ENCODE measurements at regions not wholly inside any gene's neighbourhood (a gene's known extent, or its start where the extent isn't known, plus 50 kb on each side); places are given as distances from the start of the nearest gene placed in this dataset.
"Not testable (repeated sequence)": the region's sequence is repeated elsewhere in the genome, so short reads cannot be mapped to it uniquely, and the experiment has no call there.

- H3K27ac Mint-ChIP-seq, result no peak overlapping the region
- H3K9me3 Mint-ChIP-seq, result no peaks in the 10 kb centered on the region
- H3K27me3 Mint-ChIP-seq, result no peaks in the 10 kb centered on the region
These were observed 75.7 kb upstream of the PRR23C start for GRCh38 chr3:139120086-139121056.

DNA sequence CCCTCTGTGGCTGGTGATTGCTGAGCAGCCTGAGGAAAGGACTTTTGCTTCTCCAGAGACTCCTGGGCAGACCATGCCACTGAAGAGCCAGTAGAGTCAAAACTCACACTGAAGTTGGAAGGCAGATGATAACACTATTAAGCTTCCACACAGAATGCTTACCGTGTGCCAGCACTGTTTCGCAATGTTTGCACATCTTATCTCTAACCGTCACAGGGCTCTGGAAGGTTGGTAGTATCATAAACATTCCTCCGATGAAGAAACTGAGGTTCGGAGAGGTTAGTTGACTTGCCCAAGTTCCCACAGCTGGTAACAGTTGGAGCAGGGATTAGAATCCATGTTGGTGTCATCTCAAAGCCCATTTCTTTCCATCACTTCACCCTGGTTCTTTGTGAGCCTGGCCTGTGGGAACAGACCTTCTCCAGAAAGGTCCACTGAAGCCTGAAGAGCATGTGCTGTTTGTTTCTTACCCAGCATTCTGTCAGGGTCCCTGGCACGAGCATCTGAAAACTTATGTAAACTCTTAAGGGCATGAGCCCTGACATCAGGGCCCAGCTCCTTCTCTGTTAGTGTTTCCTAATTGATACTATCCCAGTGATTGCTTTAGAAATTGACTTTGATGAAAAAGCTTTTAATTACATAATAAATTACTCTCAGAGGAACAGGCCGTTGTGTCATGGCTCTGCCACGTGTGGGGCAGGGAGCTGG is 77.0 kb upstream of the PRR23C start:
- Mint-ChIP-seq H3K9me3 (no peaks in the 10 kb centered on the region), H3K27me3 (no peaks in the 10 kb centered on the region), H3K4me1 (ENCODE audit: low read depth) (peaks cover 35% of the 10 kb centered on the region), H3K36me3 (ENCODE audit: low read depth) (no peaks in the 10 kb centered on the region), H3K4me3 (no peak overlapping the region), H3K27ac (no peak overlapping the region)
- intact Hi-C loops (cut with micrococcal nuclease), result no loop called here

More at GRCh38 chr3:139120086-139121056, 75.7 kb upstream of the PRR23C start:
- peaks cover 35% of the 10 kb centered on the region for H3K4me1 Mint-ChIP-seq (ENCODE audit: low read depth)
- intact Hi-C loops (cut with micrococcal nuclease), result no loop called here
- no peak overlapping the region for H3K4me3 Mint-ChIP-seq
- no peaks in the 10 kb centered on the region for H3K36me3 Mint-ChIP-seq (ENCODE audit: low read depth)

DNA sequence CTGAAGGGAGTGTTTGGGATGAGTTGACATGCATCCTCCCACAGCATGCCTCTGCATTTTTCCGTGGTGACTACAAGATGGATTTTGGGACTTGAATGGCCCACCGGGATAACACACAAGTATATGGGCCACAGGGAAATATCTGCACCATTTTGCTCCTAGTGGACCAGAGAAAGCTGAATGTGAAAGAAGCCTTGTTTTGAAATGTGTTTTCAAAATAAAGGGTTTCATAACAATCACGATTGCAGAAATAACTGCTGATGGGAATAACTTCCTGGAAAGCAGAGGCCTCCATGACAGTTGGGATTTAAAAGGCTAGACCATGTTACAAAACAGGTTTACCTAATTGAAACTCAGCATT is 77.5 kb upstream of the PRR23C start:
- H3K9me3 Mint-ChIP-seq, result no peaks in the 10 kb centered on the region
- H3K4me3 Mint-ChIP-seq, result no peak overlapping the region
- no peaks in the 10 kb centered on the region for H3K27me3 Mint-ChIP-seq
- H3K27ac Mint-ChIP-seq, result no peak overlapping the region
- no peaks in the 10 kb centered on the region for H3K36me3 Mint-ChIP-seq (ENCODE audit: low read depth)
- intact Hi-C loops (cut with micrococcal nuclease), result no loop called here
- peaks cover 35% of the 10 kb centered on the region for H3K4me1 Mint-ChIP-seq (ENCODE audit: low read depth)

DNA sequence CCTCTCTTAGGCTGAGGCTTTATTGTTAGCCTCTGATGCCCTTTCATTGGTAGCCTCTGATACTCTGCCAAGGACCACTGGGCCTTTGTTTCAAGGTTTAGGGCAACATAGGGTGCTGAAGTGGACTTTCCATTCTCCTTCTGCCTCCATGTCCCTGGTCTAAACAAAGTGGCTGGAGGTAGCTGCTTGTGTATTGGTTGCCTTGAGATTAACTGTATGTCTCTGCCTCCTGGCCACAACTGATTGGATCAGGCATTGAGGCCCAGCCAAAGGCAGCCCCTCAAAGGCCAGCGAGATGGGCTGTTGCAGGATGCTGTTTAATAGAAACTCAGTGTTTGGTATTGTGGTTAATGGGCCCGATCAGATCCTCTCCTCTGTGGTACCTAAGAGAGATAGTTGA is 77.9 kb upstream of the PRR23C start:
- Mint-ChIP-seq H3K4me3 (no peak overlapping the region), H3K4me1 (ENCODE audit: low read depth) (peaks cover 35% of the 10 kb centered on the region), H3K27ac (no peak overlapping the region), H3K9me3 (no peaks in the 10 kb centered on the region), H3K27me3 (no peaks in the 10 kb centered on the region), H3K36me3 (ENCODE audit: low read depth) (no peaks in the 10 kb centered on the region)
- intact Hi-C loops (cut with micrococcal nuclease), result no loop called here

DNA sequence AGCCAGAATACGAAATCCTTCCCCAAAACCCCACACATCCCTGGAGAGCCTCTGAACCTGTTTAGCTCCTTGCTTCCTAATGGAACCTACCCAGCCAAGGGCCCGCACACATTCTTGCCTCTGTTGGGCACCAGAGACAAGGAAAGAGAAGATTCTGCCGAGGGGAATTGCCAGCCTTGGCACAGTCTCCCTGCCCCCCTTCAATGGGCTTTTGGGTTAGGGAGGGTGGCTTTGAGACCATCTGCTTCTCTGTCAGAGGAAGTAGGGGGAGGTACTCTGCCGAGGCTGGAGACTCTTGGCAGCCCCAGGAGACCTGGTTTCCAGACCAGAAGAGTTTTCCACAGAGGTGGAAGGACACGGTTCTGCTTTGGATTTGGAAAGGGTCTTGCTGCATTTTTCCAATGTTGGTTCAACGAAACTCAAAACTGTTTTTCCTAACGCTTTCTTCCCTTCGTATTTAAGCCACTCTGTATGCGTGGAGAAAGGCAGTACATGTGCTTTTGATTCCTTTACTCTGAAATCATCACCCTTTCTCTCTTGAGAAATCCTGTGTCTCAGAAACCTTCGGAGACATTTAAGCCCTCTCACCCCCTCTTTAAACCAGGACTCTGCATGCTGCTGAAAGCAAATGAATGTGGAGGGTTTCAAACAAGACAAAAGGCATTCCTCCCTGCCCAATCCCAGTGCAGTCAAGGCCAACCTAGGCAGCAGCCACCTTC is 78.8 kb upstream of the PRR23C start:
- H3K27ac Mint-ChIP-seq, result no peak overlapping the region
- intact Hi-C loops (cut with micrococcal nuclease), result no loop called here
- no peaks in the 10 kb centered on the region for H3K36me3 Mint-ChIP-seq (ENCODE audit: low read depth)
- H3K9me3 Mint-ChIP-seq, result no peaks in the 10 kb centered on the region
- peaks cover 35% of the 10 kb centered on the region for H3K4me1 Mint-ChIP-seq (ENCODE audit: low read depth)
- H3K4me3 Mint-ChIP-seq, result no peak overlapping the region
- no peaks in the 10 kb centered on the region for H3K27me3 Mint-ChIP-seq

- Mint-ChIP-seq H3K4me3 (no peak overlapping the region), H3K27ac (no peak overlapping the region), H3K36me3 (ENCODE audit: low read depth) (no peaks in the 10 kb centered on the region), H3K9me3 (no peaks in the 10 kb centered on the region), H3K4me1 (ENCODE audit: low read depth) (peaks cover 35% of the 10 kb centered on the region), H3K27me3 (no peaks in the 10 kb centered on the region)
- intact Hi-C loops (cut with micrococcal nuclease), result no loop called here
These were observed 79.5 kb upstream of the PRR23C start for GRCh38 chr3:139124197-139124596.

- H3K27ac Mint-ChIP-seq, result no peak overlapping the region
- H3K27me3 Mint-ChIP-seq, result no peaks in the 10 kb centered on the region
- no peaks in the 10 kb centered on the region for H3K9me3 Mint-ChIP-seq
- H3K4me1 Mint-ChIP-seq (ENCODE audit: low read depth), result peaks cover 8% of the 10 kb centered on the region
- H3K4me3 Mint-ChIP-seq, result no peak overlapping the region
- intact Hi-C loops (cut with micrococcal nuclease), result no loop called here
- no peaks in the 10 kb centered on the region for H3K36me3 Mint-ChIP-seq (ENCODE audit: low read depth)
These were observed 82.4 kb upstream of the PRR23C start for GRCh38 chr3:139127101-139127500.

GRCh38 chr3:139127629-139128028 is 82.9 kb upstream of the PRR23C start:
- H3K27ac Mint-ChIP-seq; H3K9me3 Mint-ChIP-seq; intact Hi-C loops (cut with micrococcal nuclease); H3K27me3 Mint-ChIP-seq; H3K4me3 Mint-ChIP-seq; H3K4me1 Mint-ChIP-seq (ENCODE audit: low read depth); H3K36me3 Mint-ChIP-seq (ENCODE audit: low read depth): not testable (repeated sequence)

DNA sequence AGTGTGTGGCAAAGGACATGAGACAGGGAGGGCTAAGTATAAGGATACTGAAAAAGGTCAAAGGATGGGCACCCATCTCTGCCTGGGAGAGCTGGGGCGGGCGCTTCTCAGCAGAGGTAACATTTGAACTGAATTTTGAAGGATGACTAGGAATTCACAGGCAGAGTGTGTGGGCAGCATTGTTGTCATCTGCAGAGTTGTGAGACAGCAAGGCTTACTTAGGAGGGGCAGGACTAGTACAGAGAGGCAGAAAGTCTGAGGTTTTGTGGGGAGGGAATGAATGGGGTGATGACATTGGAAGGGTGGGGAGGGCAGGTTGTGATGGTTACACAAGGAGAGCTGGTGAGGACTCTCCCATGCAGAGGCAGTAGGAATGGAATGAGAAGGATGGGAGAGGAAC is 84.1 kb upstream of the PRR23C start:
- Mint-ChIP-seq H3K27ac (no peak overlapping the region), H3K27me3 (no peaks in the 10 kb centered on the region), H3K4me1 (ENCODE audit: low read depth) (no peaks in the 10 kb centered on the region), H3K9me3 (no peaks in the 10 kb centered on the region), H3K36me3 (ENCODE audit: low read depth) (no peaks in the 10 kb centered on the region), H3K4me3 (no peak overlapping the region)
- intact Hi-C loops (cut with micrococcal nuclease), result no loop called here

DNA sequence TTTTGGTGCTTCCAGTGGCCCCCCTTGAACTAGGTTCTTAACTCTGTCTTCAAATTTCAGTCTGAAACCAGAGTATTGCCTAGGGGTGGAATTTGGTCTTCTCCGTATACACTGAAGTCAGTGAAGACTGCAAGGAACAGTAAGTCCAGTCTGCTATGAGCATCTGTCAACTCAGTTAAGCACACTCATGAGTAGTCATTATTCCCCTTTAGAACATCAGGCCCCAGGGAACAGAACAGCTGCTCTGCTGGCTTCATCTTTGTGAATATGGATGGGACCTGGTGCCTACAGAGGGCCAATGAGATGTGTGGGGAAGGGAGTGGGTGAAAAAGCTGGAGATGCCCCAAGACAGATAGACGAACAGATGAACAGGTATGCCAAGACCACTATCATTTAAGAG is 85.2 kb upstream of the PRR23C start:
- intact Hi-C loops (cut with micrococcal nuclease), result no loop called here
- H3K27me3 Mint-ChIP-seq, result no peaks in the 10 kb centered on the region
- H3K4me3 Mint-ChIP-seq, result no peak overlapping the region

GRCh38 chr3:139130390-139131140 is 85.9 kb upstream of the PRR23C start:
- intact Hi-C loops (cut with micrococcal nuclease), result no loop called here
- Mint-ChIP-seq H3K27me3 (no peaks in the 10 kb centered on the region), H3K36me3 (ENCODE audit: low read depth) (no peaks in the 10 kb centered on the region)

More for the DNA sequence above, 85.2 kb upstream of the PRR23C start:
- Mint-ChIP-seq H3K36me3 (ENCODE audit: low read depth) (no peaks in the 10 kb centered on the region), H3K27ac (no peak overlapping the region), H3K9me3 (no peaks in the 10 kb centered on the region), H3K4me1 (ENCODE audit: low read depth) (no peaks in the 10 kb centered on the region)

GRCh38 chr3:139131951-139132350 is 87.3 kb upstream of the PRR23C start:
- H3K36me3 Mint-ChIP-seq (ENCODE audit: low read depth), result no peaks in the 10 kb centered on the region
- no peak overlapping the region for H3K27ac Mint-ChIP-seq
- intact Hi-C loops (cut with micrococcal nuclease), result no loop called here
- no peaks in the 10 kb centered on the region for H3K9me3 Mint-ChIP-seq
- H3K27me3 Mint-ChIP-seq, result no peaks in the 10 kb centered on the region
- H3K4me1 Mint-ChIP-seq (ENCODE audit: low read depth), result no peaks in the 10 kb centered on the region
- no peak overlapping the region for H3K4me3 Mint-ChIP-seq

More at GRCh38 chr3:139130390-139131140, 85.9 kb upstream of the PRR23C start:
- Mint-ChIP-seq H3K27ac (no peak overlapping the region), H3K9me3 (no peaks in the 10 kb centered on the region), H3K4me1 (ENCODE audit: low read depth) (no peaks in the 10 kb centered on the region), H3K4me3 (no peak overlapping the region)

DNA sequence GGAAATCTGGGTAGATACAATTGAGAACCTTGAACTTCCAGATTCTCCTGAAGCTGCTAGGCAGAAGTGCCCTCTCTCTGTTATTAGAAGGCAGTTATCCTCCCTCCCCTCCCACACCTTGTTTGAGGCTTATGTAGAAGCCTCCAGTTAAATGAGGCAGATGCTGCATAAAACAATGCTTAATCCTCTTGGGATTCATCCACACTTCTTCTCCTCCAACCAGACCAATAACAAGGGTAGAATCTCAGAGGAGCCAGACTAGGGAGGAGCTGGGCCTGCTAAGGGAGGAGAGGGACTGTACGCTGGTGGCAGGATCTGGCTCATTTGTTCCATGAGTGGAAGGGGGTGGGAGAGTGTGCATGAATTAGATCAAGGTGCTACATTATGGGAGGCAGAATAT is 88.3 kb upstream of the PRR23C start:
- H3K4me1 Mint-ChIP-seq (ENCODE audit: low read depth), result no peaks in the 10 kb centered on the region
- H3K9me3 Mint-ChIP-seq, result no peaks in the 10 kb centered on the region
- no peaks in the 10 kb centered on the region for H3K36me3 Mint-ChIP-seq (ENCODE audit: low read depth)
- intact Hi-C loops (cut with micrococcal nuclease), result no loop called here
- H3K4me3 Mint-ChIP-seq, result no peak overlapping the region
- H3K27me3 Mint-ChIP-seq, result no peaks in the 10 kb centered on the region
- no peak overlapping the region for H3K27ac Mint-ChIP-seq

Data from dendritic cell treated with granulocyte-macrophage colony-stimulating factor and Interleukin-4, amounts not matched to agents 40 ng/mL and 50 ng/mL, for 4 days (primary cell).